ENCODE measurements at regions not wholly inside any gene's neighbourhood (a gene's known extent, or its start where the extent isn't known, plus 50 kb on each side); places are given as distances from the start of the nearest gene placed in this dataset.

GRCh38 chr4:136392576-136392975, 1139.7 kb downstream of the PCDH18 start:
- no peaks in the 10 kb centered on the region for H3K4me1 Mint-ChIP-seq
- TF ChIP-seq CTCF (conservative IDR thresholded peaks at IDR 0.05) = no peak
- H3K27ac Mint-ChIP-seq (ENCODE audit: unreplicated experiment) = no peak overlapping the region
- no peak for DNase-seq (ENCODE audit: low read depth, low spot score)
- no peaks in the 10 kb centered on the region for H3K27me3 Mint-ChIP-seq (ENCODE audit: low read depth)
- H3K36me3 Mint-ChIP-seq (ENCODE audit: low read depth) = no peaks in the 10 kb centered on the region
- no peak overlapping the region for H3K4me3 Mint-ChIP-seq
- peaks cover 3% of the 10 kb centered on the region for H3K9me3 Mint-ChIP-seq

- Mint-ChIP-seq H3K27me3 (ENCODE audit: low read depth) (no peaks in the 10 kb centered on the region), H3K36me3 (ENCODE audit: low read depth) (no peaks in the 10 kb centered on the region), H3K9me3 (peaks cover 2% of the 10 kb centered on the region), H3K4me3 (no peak overlapping the region), H3K4me1 (no peaks in the 10 kb centered on the region), H3K27ac (ENCODE audit: unreplicated experiment) (no peak overlapping the region)
- TF ChIP-seq CTCF (conservative IDR thresholded peaks at IDR 0.05) = no peak
- no peak for DNase-seq (ENCODE audit: low read depth, low spot score)
Measured at GRCh38 chr4:136390824-136391223, 1141.5 kb downstream of the PCDH18 start.

GRCh38 chr4:136383082-136383481, 1149.2 kb downstream of the PCDH18 start:
- no peaks in the 10 kb centered on the region for H3K36me3 Mint-ChIP-seq (ENCODE audit: low read depth)
- no peak overlapping the region for H3K4me3 Mint-ChIP-seq
- DNase-seq (ENCODE audit: low read depth, low spot score) = no peak
- TF ChIP-seq CTCF (conservative IDR thresholded peaks at IDR 0.05) = no peak
- H3K27ac Mint-ChIP-seq (ENCODE audit: unreplicated experiment) = no peak overlapping the region
- H3K4me1 Mint-ChIP-seq = no peaks in the 10 kb centered on the region
- H3K27me3 Mint-ChIP-seq (ENCODE audit: low read depth) = no peaks in the 10 kb centered on the region
- H3K9me3 Mint-ChIP-seq = no peaks in the 10 kb centered on the region

GRCh38 chr4:136371231-136371630, 1161.1 kb downstream of the PCDH18 start:
- Mint-ChIP-seq H3K9me3 (no peaks in the 10 kb centered on the region), H3K27me3 (ENCODE audit: low read depth) (no peaks in the 10 kb centered on the region), H3K36me3 (ENCODE audit: low read depth) (no peaks in the 10 kb centered on the region), H3K27ac (ENCODE audit: unreplicated experiment) (no peak overlapping the region), H3K4me3 (no peak overlapping the region), H3K4me1 (no peaks in the 10 kb centered on the region)
- no peak for TF ChIP-seq CTCF (conservative IDR thresholded peaks at IDR 0.05)
- no peak for DNase-seq (ENCODE audit: low read depth, low spot score)

- H3K27ac Mint-ChIP-seq (ENCODE audit: unreplicated experiment) = no peak overlapping the region
- peaks cover 6% of the 10 kb centered on the region for H3K9me3 Mint-ChIP-seq
- no peak for DNase-seq (ENCODE audit: low read depth, low spot score)
- no peak for TF ChIP-seq CTCF (conservative IDR thresholded peaks at IDR 0.05)
- H3K36me3 Mint-ChIP-seq (ENCODE audit: low read depth) = no peaks in the 10 kb centered on the region
- H3K4me1 Mint-ChIP-seq = no peaks in the 10 kb centered on the region
- no peak overlapping the region for H3K4me3 Mint-ChIP-seq
- no peaks in the 10 kb centered on the region for H3K27me3 Mint-ChIP-seq (ENCODE audit: low read depth)
Measured at GRCh38 chr4:136369073-136369472, 1163.2 kb downstream of the PCDH18 start.

- no peaks in the 10 kb centered on the region for H3K36me3 Mint-ChIP-seq (ENCODE audit: low read depth)
- no peaks in the 10 kb centered on the region for H3K27me3 Mint-ChIP-seq (ENCODE audit: low read depth)
- no peak for DNase-seq (ENCODE audit: low read depth, low spot score)
- H3K9me3 Mint-ChIP-seq = peaks cover 3% of the 10 kb centered on the region
- no peak for TF ChIP-seq CTCF (conservative IDR thresholded peaks at IDR 0.05)
- no peak overlapping the region for H3K27ac Mint-ChIP-seq (ENCODE audit: unreplicated experiment)
- H3K4me1 Mint-ChIP-seq = no peaks in the 10 kb centered on the region
- H3K4me3 Mint-ChIP-seq = no peak overlapping the region
Measured at GRCh38 chr4:136357556-136357955, 1174.7 kb downstream of the PCDH18 start.
